ENCODE measurements at regions not wholly inside any gene's neighbourhood (a gene's known extent, or its start where the extent isn't known, plus 50 kb on each side); places are given as distances from the start of the nearest gene placed in this dataset.

DNA sequence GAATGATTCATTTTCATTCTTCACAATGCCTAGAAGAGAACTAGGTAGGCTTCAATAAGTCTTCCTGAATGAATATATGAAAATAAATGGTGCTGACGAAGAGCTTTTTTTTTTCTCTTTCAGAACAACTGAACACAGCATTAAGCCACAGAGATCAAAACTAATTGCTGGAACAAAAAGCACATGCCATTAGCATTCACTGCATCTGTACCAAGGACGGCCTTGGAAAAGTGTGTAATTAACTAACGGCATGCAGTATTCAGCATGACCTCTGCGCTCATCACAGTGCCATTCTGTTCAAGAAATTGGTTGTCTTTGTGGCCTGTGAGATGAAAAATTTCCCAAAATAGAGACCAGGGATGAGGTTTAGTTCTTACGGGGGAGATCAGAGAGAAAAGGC, 99.3 kb downstream of the NUDT12 start:
- ChIA-PET CTCF (ENCODE audit: partially characterized antibody) (interaction anchor here (1.0 to 1.5 kb wide), 4 partner anchors 10 to 231 kb away, joined by 3 to 5 read pairs (median 3); no protein-coding TSS in a partner anchor), POLR2A (ENCODE audit: partially characterized antibody) (no interaction called here)
- no peak overlapping the region for H3K4me3 ChIP-seq (ENCODE audit: extremely low read depth in 1 of 4, insufficient read depth in 2 of 4, low read depth in 3 of 4, low read length in 4 of 4)
- H2AK5ac ChIP-seq (ENCODE audit: low read depth, low read length) = no peak overlapping the region
- H3K9ac ChIP-seq (replicated peaks in 1 of 4; ENCODE audit: extremely low read depth in 1 of 4, low read depth in 3 of 4, low read length in 3 of 4) = no peak overlapping the region
- no peaks in the 10 kb centered on the region for H3K27me3 ChIP-seq (replicated peaks in 1 of 4; ENCODE audit: control insufficient read depth in 3 of 4, extremely low read depth in 1 of 4, insufficient read depth in 3 of 4, low read length in 3 of 4)
- no peak overlapping the region for H2BK120ac ChIP-seq (replicated peaks; ENCODE audit: low read depth, low read length)
- H3K14ac ChIP-seq (ENCODE audit: insufficient read length) = no peak overlapping the region
- no peak overlapping the region for H3K27ac ChIP-seq (ENCODE audit: low read depth, low read length)
- no peaks in the 10 kb centered on the region for H3K9me3 ChIP-seq (ENCODE audit: insufficient read depth in 2 of 2, low read depth in 1 of 2, low read length in 1 of 2)
- H3K23me2 ChIP-seq (ENCODE audit: low read depth, low read length) = no peaks in the 10 kb centered on the region
- no peak overlapping the region for H4K8ac ChIP-seq (ENCODE audit: extremely low read depth, insufficient read depth, low read length)
- no peak for DNase-seq (ENCODE audit: low read depth in 1 of 2, low spot score in 2 of 2)
- H2BK20ac ChIP-seq (ENCODE audit: low read length) = no peak overlapping the region
- no peak overlapping the region for H2BK12ac ChIP-seq (ENCODE audit: low read depth, low read length)
- H2BK5ac ChIP-seq (ENCODE audit: low read depth, low read length) = no peak overlapping the region
- WGBS, 2 experiments (ENCODE audit: extremely low coverage in 1 of 2, insufficient coverage in 1 of 2, insufficient read length in 1 of 2, insufficient replicate concordance in 2 of 2, low coverage in 1 of 2, low lambda C conversion rate in 2 of 2, missing lambda C conversion rate in 1 of 2) = 90% methylated on average over 5 of the region's 5 CpGs; no CpG with 5 or more reads in 1 of the 2 experiments
- H3K79me2 ChIP-seq (ENCODE audit: control insufficient read depth in 1 of 2, insufficient read depth in 2 of 2, low read length in 2 of 2) = no peaks in the 10 kb centered on the region
- no peak overlapping the region for H3K4me2 ChIP-seq (ENCODE audit: insufficient read depth in 1 of 2, low read depth in 2 of 2, low read length in 2 of 2)
- no peaks in the 10 kb centered on the region for H3K36me3 ChIP-seq (ENCODE audit: control insufficient read depth in 2 of 4, insufficient read depth in 4 of 4, low read length in 3 of 4)
- no peaks in the 10 kb centered on the region for H4K20me1 ChIP-seq (replicated peaks in 1 of 2; ENCODE audit: control insufficient read depth in 1 of 2, insufficient read depth in 2 of 2, low read length in 2 of 2)
- TF ChIP-seq, protein P1, sequence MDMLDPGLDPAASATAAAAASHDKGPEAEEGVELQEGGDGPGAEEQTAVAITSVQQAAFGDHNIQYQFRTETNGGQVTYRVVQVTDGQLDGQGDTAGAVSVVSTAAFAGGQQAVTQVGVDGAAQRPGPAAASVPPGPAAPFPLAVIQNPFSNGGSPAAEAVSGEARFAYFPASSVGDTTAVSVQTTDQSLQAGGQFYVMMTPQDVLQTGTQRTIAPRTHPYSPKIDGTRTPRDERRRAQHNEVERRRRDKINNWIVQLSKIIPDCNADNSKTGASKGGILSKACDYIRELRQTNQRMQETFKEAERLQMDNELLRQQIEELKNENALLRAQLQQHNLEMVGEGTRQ (IDR thresholded peaks at IDR 0.05; ENCODE audit: low read length) = no peak
- TF ChIP-seq, protein P2, sequence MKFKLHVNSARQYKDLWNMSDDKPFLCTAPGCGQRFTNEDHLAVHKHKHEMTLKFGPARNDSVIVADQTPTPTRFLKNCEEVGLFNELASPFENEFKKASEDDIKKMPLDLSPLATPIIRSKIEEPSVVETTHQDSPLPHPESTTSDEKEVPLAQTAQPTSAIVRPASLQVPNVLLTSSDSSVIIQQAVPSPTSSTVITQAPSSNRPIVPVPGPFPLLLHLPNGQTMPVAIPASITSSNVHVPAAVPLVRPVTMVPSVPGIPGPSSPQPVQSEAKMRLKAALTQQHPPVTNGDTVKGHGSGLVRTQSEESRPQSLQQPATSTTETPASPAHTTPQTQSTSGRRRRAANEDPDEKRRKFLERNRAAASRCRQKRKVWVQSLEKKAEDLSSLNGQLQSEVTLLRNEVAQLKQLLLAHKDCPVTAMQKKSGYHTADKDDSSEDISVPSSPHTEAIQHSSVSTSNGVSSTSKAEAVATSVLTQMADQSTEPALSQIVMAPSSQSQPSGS (IDR thresholded peaks at IDR 0.05; ENCODE audit: low read length) = no peak
- no peaks in the 10 kb centered on the region for H3K4me1 ChIP-seq (replicated peaks in 1 of 4; ENCODE audit: control insufficient read depth in 3 of 4, insufficient read depth in 4 of 4, low read length in 3 of 4)
- H3K79me1 ChIP-seq (ENCODE audit: low read depth, low read length) = no peaks in the 10 kb centered on the region
- H3K18ac ChIP-seq (ENCODE audit: extremely low read depth, low read length) = no peak overlapping the region
- H3K56ac ChIP-seq (replicated peaks; ENCODE audit: insufficient read length, low read depth, low read length) = no peak overlapping the region
- FAIRE-seq = no peak
- no peak overlapping the region for H3K4ac ChIP-seq (replicated peaks; ENCODE audit: insufficient read length, low read depth, low read length)
- H3K23ac ChIP-seq (ENCODE audit: insufficient read length) = no peak overlapping the region
- H4K91ac ChIP-seq (replicated peaks; ENCODE audit: insufficient read length, low read length) = no peak overlapping the region
- no peak overlapping the region for H4K5ac ChIP-seq (ENCODE audit: insufficient read length, low read depth, low read length)
- no peak overlapping the region for H2AFZ ChIP-seq (ENCODE audit: low read length)
- H2BK15ac ChIP-seq (ENCODE audit: low read length) = no peak overlapping the region
